ENCODE measurements at regions not wholly inside any gene's neighbourhood (a gene's known extent, or its start where the extent isn't known, plus 50 kb on each side); places are given as distances from the start of the nearest gene placed in this dataset.

- TF ChIP-seq, protein P1, sequence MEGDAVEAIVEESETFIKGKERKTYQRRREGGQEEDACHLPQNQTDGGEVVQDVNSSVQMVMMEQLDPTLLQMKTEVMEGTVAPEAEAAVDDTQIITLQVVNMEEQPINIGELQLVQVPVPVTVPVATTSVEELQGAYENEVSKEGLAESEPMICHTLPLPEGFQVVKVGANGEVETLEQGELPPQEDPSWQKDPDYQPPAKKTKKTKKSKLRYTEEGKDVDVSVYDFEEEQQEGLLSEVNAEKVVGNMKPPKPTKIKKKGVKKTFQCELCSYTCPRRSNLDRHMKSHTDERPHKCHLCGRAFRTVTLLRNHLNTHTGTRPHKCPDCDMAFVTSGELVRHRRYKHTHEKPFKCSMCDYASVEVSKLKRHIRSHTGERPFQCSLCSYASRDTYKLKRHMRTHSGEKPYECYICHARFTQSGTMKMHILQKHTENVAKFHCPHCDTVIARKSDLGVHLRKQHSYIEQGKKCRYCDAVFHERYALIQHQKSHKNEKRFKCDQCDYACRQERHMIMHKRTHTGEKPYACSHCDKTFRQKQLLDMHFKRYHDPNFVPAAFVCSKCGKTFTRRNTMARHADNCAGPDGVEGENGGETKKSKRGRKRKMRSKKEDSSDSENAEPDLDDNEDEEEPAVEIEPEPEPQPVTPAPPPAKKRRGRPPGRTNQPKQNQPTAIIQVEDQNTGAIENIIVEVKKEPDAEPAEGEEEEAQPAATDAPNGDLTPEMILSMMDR (IDR thresholded peaks at IDR 0.05; ENCODE audit: insufficient read depth, low read length, poor library complexity, severe bottlenecking): no peak
- TF ChIP-seq EZH2phosphoT487 (conservative IDR thresholded peaks at IDR 0.05; ENCODE audit: low read length): no peak
Measured at GRCh38 chr4:18440527-18441202, 419.1 kb upstream of the LCORL start.

Measured in SU-DHL-6 (cell line).